H1 (cell line): ENCODE measurements at regions not wholly inside any gene's neighbourhood (a gene's known extent, or its start where the extent isn't known, plus 50 kb on each side); places are given as distances from the start of the nearest gene placed in this dataset.
A peak's percentile ranks its signal among the peaks of the same experiment; 100 is the strongest.

Source experiments
- CTCF ChIA-PET: fragments of 300-600 bp; sonication (Branson Sonifier 250); formaldehyde crosslinking; loops from one replicate; lab custom pipeline; 2021; ENCODE audit not compliant: partially characterized antibody; lab: Charles Lee
- POLR2A ChIA-PET: fragments of 300-600 bp; sonication (Branson Sonifier 250); formaldehyde crosslinking; loops from one replicate; lab custom pipeline; 2021; ENCODE audit warnings: inconsistent platforms; ENCODE audit not compliant: partially characterized antibody; lab: Charles Lee
- DNase-seq, 2 experiments: peaks; one replicate each; pipeline versions ENCODE4 v3.0.0 to v3.0.0-alpha.2; 2010 to 2022; ENCODE audit warnings: low spot score in 2 of 2, low read depth in 1 of 2, mixed read lengths in 1 of 2
- FAIRE-seq: peaks from 2 replicates; lab custom pipeline; 2011; peaks lifted over from hg19 to GRCh38; lab: Jason Lieb, UNC
- H2AFZ ChIP-seq: 2 replicates; pipeline ENCODE4 v1.8.1; 2012; ENCODE audit warnings: low read length, inconsistent platforms
- H2AK5ac ChIP-seq: 2 replicates; pipeline ENCODE4 v1.6.1; 2013; ENCODE audit warnings: low read depth, low read length
- H2BK120ac ChIP-seq: replicated peaks from 2 replicates; pipeline ENCODE3; 2013; ENCODE audit warnings: low read depth, low read length, inconsistent platforms
- H2BK12ac ChIP-seq: 2 replicates; pipeline ENCODE4 v1.6.1; 2013; ENCODE audit warnings: low read depth, low read length
- H2BK15ac ChIP-seq: 2 replicates; pipeline ENCODE4 v1.6.1; 2013; ENCODE audit warnings: low read length
- H2BK20ac ChIP-seq: 2 replicates; pipeline ENCODE4 v1.6.1; 2013; ENCODE audit warnings: low read length
- H2BK5ac ChIP-seq: 2 replicates; pipeline ENCODE4 v1.6.1; 2013; ENCODE audit warnings: low read depth, low read length
- H3K14ac ChIP-seq: 2 replicates; pipeline ENCODE4 v1.6.1; 2013; ENCODE audit warnings: inconsistent platforms; ENCODE audit not compliant: insufficient read length
- H3K18ac ChIP-seq: 2 replicates; pipeline ENCODE4 v1.6.1; 2013; ENCODE audit warnings: low read length; ENCODE audit errors: extremely low read depth
- H3K23ac ChIP-seq: 2 replicates; pipeline ENCODE4 v1.6.1; 2013; ENCODE audit warnings: inconsistent platforms; ENCODE audit not compliant: insufficient read length
- H3K23me2 ChIP-seq: 2 replicates; pipeline ENCODE4 v1.6.1; 2013; ENCODE audit warnings: low read depth, low read length
- H3K27ac ChIP-seq: 2 replicates; pipeline ENCODE4 v1.6.1; 2011; ENCODE audit warnings: low read depth, low read length, inconsistent platforms
- H3K27me3 ChIP-seq, 4 experiments: replicated peaks in 1 of 4; 1 replicate in 1 of 4; 2 replicates in 3 of 4; pipeline versions ENCODE4 v1.6.1 to v1.8.1; 2011 to 2013; ENCODE audit warnings: low read length in 3 of 4, mild to moderate bottlenecking in 3 of 4, inconsistent platforms in 2 of 4, mixed read lengths in 2 of 4, moderate library complexity in 1 of 4; ENCODE audit not compliant: control insufficient read depth in 3 of 4, insufficient read depth in 3 of 4; ENCODE audit errors: extremely low read depth in 1 of 4
- H3K36me3 ChIP-seq, 4 experiments: 2 replicates each; pipeline versions ENCODE4 v1.6.1 to v1.8.1; 2011 to 2013; ENCODE audit warnings: mild to moderate bottlenecking in 4 of 4, low read length in 3 of 4, moderate library complexity in 2 of 4, control low read depth in 1 of 4, inconsistent platforms in 1 of 4; ENCODE audit not compliant: insufficient read depth in 4 of 4, control insufficient read depth in 2 of 4
- H3K4ac ChIP-seq: replicated peaks from 2 replicates; pipeline ENCODE3; 2013; ENCODE audit warnings: low read length, low read depth, mixed read lengths, inconsistent platforms; ENCODE audit not compliant: insufficient read length
- H3K4me1 ChIP-seq, 4 experiments: replicated peaks in 1 of 4; 1 replicate in 1 of 4; 2 replicates in 3 of 4; pipeline versions ENCODE4 v1.6.1 to v1.8.1; 2011 to 2013; ENCODE audit warnings: low read length in 3 of 4, inconsistent platforms in 2 of 4, mixed read lengths in 1 of 4; ENCODE audit not compliant: insufficient read depth in 4 of 4, control insufficient read depth in 3 of 4
- H3K4me2 ChIP-seq, 2 experiments: 2 replicates each; pipeline versions ENCODE4 v1.6.1 to v1.8.1; 2011 to 2013; ENCODE audit warnings: low read depth in 2 of 2, low read length in 2 of 2, control low read depth in 1 of 2, inconsistent platforms in 1 of 2, mild to moderate bottlenecking in 1 of 2; ENCODE audit not compliant: insufficient read depth in 1 of 2
- H3K4me3 ChIP-seq, 4 experiments: fragments of 200-600, 300-600 bp in 1 of 4; sonication (generic), shearing (Covaris generic), sonication (Bioruptor Twin) in 1 of 4; 2 replicates each; pipeline versions ENCODE4 v1.5.1 to v1.8.1; 2011 to 2016; ENCODE audit warnings: low read length in 4 of 4, low read depth in 3 of 4, control low read depth in 2 of 4, inconsistent platforms in 2 of 4, mild to moderate bottlenecking in 2 of 4, mixed read lengths in 1 of 4, moderate library complexity in 1 of 4; ENCODE audit not compliant: insufficient read depth in 2 of 4; ENCODE audit errors: extremely low read depth in 1 of 4
- H3K56ac ChIP-seq: replicated peaks from 2 replicates; pipeline ENCODE3; 2013; ENCODE audit warnings: low read depth, mild to moderate bottlenecking, mixed read lengths, low read length, inconsistent platforms; ENCODE audit not compliant: insufficient read length
- H3K79me1 ChIP-seq: 2 replicates; pipeline ENCODE4 v1.6.1; 2013; ENCODE audit warnings: low read depth, low read length, control low read depth
- H3K79me2 ChIP-seq, 2 experiments: 2 replicates each; pipeline versions ENCODE4 v1.6.1 to v1.8.1; 2012 to 2013; ENCODE audit warnings: low read length in 2 of 2, mild to moderate bottlenecking in 2 of 2, inconsistent platforms in 1 of 2; ENCODE audit not compliant: insufficient read depth in 2 of 2, control insufficient read depth in 1 of 2
- H3K9ac ChIP-seq, 4 experiments: replicated peaks in 1 of 4; 1 replicate in 1 of 4; 2 replicates in 3 of 4; pipeline versions ENCODE4 v1.6.1 to v1.8.1; 2011 to 2013; ENCODE audit warnings: low read depth in 3 of 4, low read length in 3 of 4, control low read depth in 2 of 4, mild to moderate bottlenecking in 2 of 4, moderate library complexity in 2 of 4, inconsistent platforms in 1 of 4; ENCODE audit errors: extremely low read depth in 1 of 4
- H3K9me3 ChIP-seq, 2 experiments: 2 replicates each; pipeline versions ENCODE4 v1.6.1 to v1.8.1; 2012 to 2013; ENCODE audit warnings: mild to moderate bottlenecking in 2 of 2, moderate library complexity in 2 of 2, control low read depth in 1 of 2, inconsistent platforms in 1 of 2, low read depth in 1 of 2, low read length in 1 of 2, mixed read lengths in 1 of 2; ENCODE audit not compliant: insufficient read depth in 2 of 2
- H4K20me1 ChIP-seq, 2 experiments: replicated peaks in 1 of 2; 2 replicates each; pipeline versions ENCODE3 to v1.8.1; 2011 to 2013; ENCODE audit warnings: inconsistent platforms in 2 of 2, low read length in 2 of 2, mild to moderate bottlenecking in 1 of 2; ENCODE audit not compliant: insufficient read depth in 2 of 2, control insufficient read depth in 1 of 2
- H4K5ac ChIP-seq: 2 replicates; pipeline ENCODE4 v1.6.1; 2013; ENCODE audit warnings: low read length, low read depth, mixed read lengths, inconsistent platforms; ENCODE audit not compliant: insufficient read length
- H4K8ac ChIP-seq: 2 replicates; pipeline ENCODE4 v1.8.0; 2013; ENCODE audit warnings: mild to moderate bottlenecking, moderate library complexity, low read length, inconsistent platforms; ENCODE audit not compliant: insufficient read depth; ENCODE audit errors: extremely low read depth
- H4K91ac ChIP-seq: replicated peaks from 2 replicates; pipeline ENCODE3; 2013; ENCODE audit warnings: low read length, mixed read lengths, inconsistent platforms; ENCODE audit not compliant: insufficient read length
- CEBPB ChIP-seq: IDR thresholded peaks from 2 replicates; pipeline ENCODE4 v1.6.1; 2012; ENCODE audit warnings: low read depth, low read length
- GABPA ChIP-seq: IDR thresholded peaks from 2 replicates; pipeline ENCODE4 v1.6.1; 2011; ENCODE audit warnings: mild to moderate bottlenecking, low read length, moderate library complexity, borderline replicate concordance; ENCODE audit not compliant: insufficient read depth
- KDM1A ChIP-seq: fragments of 200-600, 300-600 bp; sonication (generic); IDR thresholded peaks from 2 replicates; pipeline ENCODE4 v1.7.1; 2016; ENCODE audit warnings: mild to moderate bottlenecking, low read length, borderline replicate concordance
- SIX5 ChIP-seq: IDR thresholded peaks from 2 replicates; pipeline ENCODE4 v1.6.1; 2011; ENCODE audit warnings: mild to moderate bottlenecking, low read depth, low read length
- TAF7 ChIP-seq: optimal IDR thresholded peaks from 2 replicates; pipeline ENCODE3; 2011; ENCODE audit warnings: low read depth, mild to moderate bottlenecking, inconsistent platforms, low read length, moderate library complexity, borderline replicate concordance
- WGBS, 2 experiments: shearing (Covaris generic) in 1 of 2; methylation state at CpG; one replicate each; pipeline versions ENCODE4 v1.1.6 to v1.1.7; 2013 to 2015; ENCODE audit warnings: low lambda C conversion rate in 2 of 2, mixed read lengths in 2 of 2, inconsistent platforms in 1 of 2, low coverage in 1 of 2, missing lambda C conversion rate in 1 of 2; ENCODE audit not compliant: insufficient replicate concordance in 2 of 2, insufficient coverage in 1 of 2, insufficient read length in 1 of 2; ENCODE audit errors: extremely low coverage in 1 of 2, missing lambda C conversion rate in 1 of 2; 5-methylcytosine and 5-hydroxymethylcytosine counted together

GRCh38 chr14:30240018-30240417, 312.4 kb upstream of the PRKD1 start:
- no peak overlapping the region for H3K14ac ChIP-seq

More at GRCh38 chr14:30240018-30240417, 312.4 kb upstream of the PRKD1 start:
- no peaks in the 10 kb centered on the region for H4K20me1 ChIP-seq
- H3K4me1 ChIP-seq, result no peaks in the 10 kb centered on the region; a peak in 1 of 7 replicates
- no peak overlapping the region for H2BK15ac ChIP-seq
- no peak overlapping the region for H4K8ac ChIP-seq
- no peak overlapping the region for H3K4ac ChIP-seq
- H4K91ac ChIP-seq, result no peak overlapping the region
- TF ChIP-seq KDM1A (no peak), GABPA (no peak), CEBPB (no peak), TAF7 (no peak), SIX5 (no peak)
- FAIRE-seq, result no peak
- H3K79me1 ChIP-seq, result no peaks in the 10 kb centered on the region
- H3K79me2 ChIP-seq, result no peaks in the 10 kb centered on the region
- H3K9ac ChIP-seq, result no peak overlapping the region
- no peaks in the 10 kb centered on the region for H3K36me3 ChIP-seq
- H2AFZ ChIP-seq, result peak overlapping the region; percentile 45; the same call in 1 of the 2 replicates
- no peak overlapping the region for H2BK12ac ChIP-seq
- H3K27me3 ChIP-seq, result no peaks in the 10 kb centered on the region
- WGBS, 2 experiments, result 73% methylated on average over 4 of the region's 4 CpGs; no CpG with 5 or more reads in 1 of the 2 experiments
- ChIA-PET POLR2A (no interaction called here), CTCF (interaction anchor here (0.6 to 1.3 kb wide), 3 partner anchors 22 to 30 kb away, joined by 3 read pairs; no protein-coding TSS in a partner anchor)
- no peak overlapping the region for H3K18ac ChIP-seq
- H3K23me2 ChIP-seq, result no peaks in the 10 kb centered on the region
- no peak overlapping the region for H4K5ac ChIP-seq
- no peak for DNase-seq
- no peak overlapping the region for H3K4me2 ChIP-seq
- H2AK5ac ChIP-seq, result no peak overlapping the region
- H3K23ac ChIP-seq, result no peak overlapping the region
- no peak overlapping the region for H3K56ac ChIP-seq
- H2BK5ac ChIP-seq, result no peak overlapping the region
- no peaks in the 10 kb centered on the region; a peak in 1 of 4 replicates for H3K9me3 ChIP-seq
- no peak overlapping the region for H2BK120ac ChIP-seq
- no peak overlapping the region for H3K27ac ChIP-seq
- no peak overlapping the region for H3K4me3 ChIP-seq
- H2BK20ac ChIP-seq, result no peak overlapping the region
